Vagina (tissue), 2 donors: ENCODE measurements at regions not wholly inside any gene's neighbourhood (a gene's known extent, or its start where the extent isn't known, plus 50 kb on each side); places are given as distances from the start of the nearest gene placed in this dataset.

Source experiments
- DNase-seq, 2 donors: peaks; one replicate each; pipeline ENCODE4 v3.0.0-alpha.2; 2017; ENCODE audit errors: extremely low spot score in 2 of 2
- H3K27ac ChIP-seq: fragments of 200-600 bp; sonication (generic); one replicate; pipeline ENCODE4 v1.5.1; 2019
- H3K27me3 ChIP-seq: fragments of 200-600 bp; sonication (generic); one replicate; pipeline ENCODE4 v1.5.1; 2019
- H3K36me3 ChIP-seq, 2 donors: fragments of 200-600 bp; sonication (generic); one replicate each; pipeline ENCODE4 v1.5.1; 2017 to 2019
- H3K4me1 ChIP-seq: fragments of 200-600 bp; sonication (generic); one replicate; pipeline ENCODE4 v1.5.1; 2019
- H3K4me3 ChIP-seq, 2 donors: fragments of 200-600 bp; sonication (generic); 1 replicate in 1 of 2; 2 replicates in 1 of 2; pipeline ENCODE4 v1.5.1; 2016 to 2019
- H3K9me3 ChIP-seq: fragments of 200-600 bp; sonication (generic); one replicate; pipeline ENCODE4 v1.5.1; 2019
- POLR2A ChIP-seq, 2 donors: fragments of 450-650 bp; IDR thresholded peaks; one replicate each; pipeline ENCODE4 v1.6.1; 2017; ENCODE audit warnings: antibody characterized with exemption in 2 of 2, mild to moderate bottlenecking in 2 of 2, moderate library complexity in 2 of 2
- POLR2AphosphoS5 ChIP-seq, 2 donors: sonication (generic); formaldehyde crosslinking; IDR thresholded peaks; one replicate each; pipeline ENCODE4 v1.9.0; 2017; ENCODE audit warnings: antibody characterized with exemption in 2 of 2, mild to moderate bottlenecking in 2 of 2, low read depth in 1 of 2; ENCODE audit not compliant: insufficient read depth in 1 of 2
- intact Hi-C: fragments of 100-400 bp; cut with DNase I; formaldehyde crosslinking; loops from one replicate; pipeline ENCODE4 v1.15.1; 2023
- TF ChIP-seq, protein P1 (sequence below), 3 experiments: fragments of 450-650 bp in 2 of 3; fragments of 200-600 bp in 1 of 3; sonication (generic) in 1 of 3; IDR thresholded peaks; one replicate each; pipeline ENCODE4 v1.5.1; 2017 to 2019; ENCODE audit warnings: antibody characterized with exemption in 3 of 3, mild to moderate bottlenecking in 2 of 3, moderate library complexity in 2 of 3

DNA sequence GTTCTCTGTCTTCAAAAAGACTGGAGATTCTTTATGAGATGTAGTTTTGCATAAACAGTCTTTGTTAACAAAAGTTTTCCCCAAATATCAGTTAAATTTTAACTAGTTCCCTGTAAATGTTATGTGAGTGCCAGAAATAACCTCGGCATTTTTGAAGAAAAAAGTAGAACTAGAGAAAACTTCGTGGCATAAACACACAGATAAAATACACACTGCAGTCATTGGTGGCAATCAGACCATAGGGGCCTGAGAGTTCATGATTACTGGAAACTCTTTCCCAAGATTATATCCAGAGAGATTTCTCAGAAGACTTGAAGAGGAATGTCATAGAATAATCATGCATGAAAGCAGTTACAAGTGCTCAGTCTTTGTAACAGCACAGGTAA, 190.0 kb downstream of the MZT1 start:
- TF ChIP-seq, protein P1, sequence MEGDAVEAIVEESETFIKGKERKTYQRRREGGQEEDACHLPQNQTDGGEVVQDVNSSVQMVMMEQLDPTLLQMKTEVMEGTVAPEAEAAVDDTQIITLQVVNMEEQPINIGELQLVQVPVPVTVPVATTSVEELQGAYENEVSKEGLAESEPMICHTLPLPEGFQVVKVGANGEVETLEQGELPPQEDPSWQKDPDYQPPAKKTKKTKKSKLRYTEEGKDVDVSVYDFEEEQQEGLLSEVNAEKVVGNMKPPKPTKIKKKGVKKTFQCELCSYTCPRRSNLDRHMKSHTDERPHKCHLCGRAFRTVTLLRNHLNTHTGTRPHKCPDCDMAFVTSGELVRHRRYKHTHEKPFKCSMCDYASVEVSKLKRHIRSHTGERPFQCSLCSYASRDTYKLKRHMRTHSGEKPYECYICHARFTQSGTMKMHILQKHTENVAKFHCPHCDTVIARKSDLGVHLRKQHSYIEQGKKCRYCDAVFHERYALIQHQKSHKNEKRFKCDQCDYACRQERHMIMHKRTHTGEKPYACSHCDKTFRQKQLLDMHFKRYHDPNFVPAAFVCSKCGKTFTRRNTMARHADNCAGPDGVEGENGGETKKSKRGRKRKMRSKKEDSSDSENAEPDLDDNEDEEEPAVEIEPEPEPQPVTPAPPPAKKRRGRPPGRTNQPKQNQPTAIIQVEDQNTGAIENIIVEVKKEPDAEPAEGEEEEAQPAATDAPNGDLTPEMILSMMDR (IDR thresholded peaks at IDR 0.05): no peak
- TF ChIP-seq POLR2A (IDR thresholded peaks at IDR 0.05) (no peak), POLR2AphosphoS5 (IDR thresholded peaks at IDR 0.05; ENCODE audit: insufficient read depth in 1 of 2, low read depth in 1 of 2) (no peak)
- Histone ChIP-seq H3K4me1 (no peaks in the 10 kb centered on the region), H3K9me3 (no peaks in the 10 kb centered on the region), H3K4me3 (peak overlapping the region in 1 of 2 donors; percentile 13), H3K27ac (no peak overlapping the region), H3K27me3 (no peaks in the 10 kb centered on the region), H3K36me3 (no peaks in the 10 kb centered on the region)
- intact Hi-C loops: no loop called here
- no peak for DNase-seq

DNA sequence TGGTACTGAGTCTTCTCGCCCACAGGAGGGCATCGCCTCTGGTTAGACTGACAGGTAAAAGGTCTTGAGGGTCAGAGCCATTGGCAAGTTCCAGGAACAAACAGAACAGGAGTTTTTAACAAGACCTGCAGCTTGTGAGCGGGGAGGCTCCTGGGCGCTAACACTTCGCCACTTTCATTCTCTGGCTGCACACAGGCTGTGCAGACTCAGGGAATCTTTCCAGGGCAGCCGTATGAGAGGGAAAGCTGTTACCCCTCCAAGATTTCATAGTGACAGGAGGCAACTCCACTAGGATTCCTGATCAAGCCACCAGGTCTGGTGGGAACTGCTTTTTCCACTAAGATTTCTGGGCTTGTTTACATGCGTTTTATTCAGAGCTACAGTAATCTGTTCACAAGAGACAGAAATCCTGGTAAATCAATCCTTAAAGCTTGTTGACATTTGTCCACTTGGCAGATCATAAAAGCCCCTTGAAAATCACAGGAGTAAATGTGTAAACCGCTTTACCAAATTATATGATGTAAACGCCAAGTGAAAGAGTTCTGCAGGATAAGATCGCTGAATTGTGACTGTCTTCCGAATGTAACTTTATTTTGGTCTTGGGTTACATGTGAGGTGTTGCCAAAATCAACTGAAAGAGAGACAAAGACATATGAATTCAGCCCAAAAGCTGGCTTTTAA, 190.6 kb downstream of the MZT1 start:
- intact Hi-C loops: no loop called here
- no peaks in the 10 kb centered on the region for H3K9me3 ChIP-seq
- no peak overlapping the region for H3K27ac ChIP-seq
- no peak for TF ChIP-seq POLR2AphosphoS5 (IDR thresholded peaks at IDR 0.05; ENCODE audit: insufficient read depth in 1 of 2, low read depth in 1 of 2)
- TF ChIP-seq POLR2A (IDR thresholded peaks at IDR 0.05): no peak
- TF ChIP-seq, protein P1 (IDR thresholded peaks at IDR 0.05): no peak
- no peaks in the 10 kb centered on the region for H3K4me1 ChIP-seq
- H3K4me3 ChIP-seq: peak overlapping the region in 1 of 2 donors; percentile 13
- no peak for DNase-seq
- H3K27me3 ChIP-seq: no peaks in the 10 kb centered on the region
- H3K36me3 ChIP-seq: no peaks in the 10 kb centered on the region

DNA sequence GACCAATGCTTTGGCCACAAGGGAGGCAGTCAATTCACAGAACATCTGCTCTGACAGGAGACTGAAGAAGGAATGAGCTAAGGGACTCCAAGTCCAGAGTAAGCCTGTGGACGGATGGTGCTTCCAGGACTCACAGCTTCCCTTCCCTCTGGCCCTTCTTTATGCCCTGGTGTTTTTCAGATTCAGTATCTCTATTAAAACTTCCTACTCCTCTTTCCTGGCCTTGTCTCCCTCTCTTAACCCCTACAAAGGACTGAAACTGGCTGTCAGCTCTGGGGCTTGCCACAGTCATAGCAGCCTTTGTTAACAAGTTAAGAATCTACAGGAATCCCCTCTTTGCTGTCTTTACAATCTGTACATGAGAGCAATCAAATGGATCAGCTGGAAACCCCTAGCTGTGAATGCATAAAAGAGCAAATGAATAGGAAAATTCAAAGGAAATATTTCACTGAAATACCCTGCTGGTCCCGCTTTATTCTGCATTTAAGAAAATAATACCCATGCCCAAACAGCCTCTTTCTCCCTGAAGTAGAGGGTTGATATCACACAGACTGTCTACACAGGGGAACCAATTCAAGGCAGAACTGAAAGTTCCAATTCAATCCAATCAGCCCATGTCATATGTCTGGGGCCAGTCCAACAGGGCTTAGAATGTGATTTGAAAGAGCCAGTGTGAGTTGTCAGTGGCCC, 192.3 kb downstream of the MZT1 start:
- H3K36me3 ChIP-seq: no peaks in the 10 kb centered on the region
- intact Hi-C loops: no loop called here
- H3K27me3 ChIP-seq: no peaks in the 10 kb centered on the region
- H3K27ac ChIP-seq: no peak overlapping the region
- H3K9me3 ChIP-seq: no peaks in the 10 kb centered on the region
- TF ChIP-seq POLR2AphosphoS5 (IDR thresholded peaks at IDR 0.05; ENCODE audit: insufficient read depth in 1 of 2, low read depth in 1 of 2) (no peak), POLR2A (IDR thresholded peaks at IDR 0.05) (no peak)
- TF ChIP-seq, protein P1 (IDR thresholded peaks at IDR 0.05): no peak
- no peak overlapping the region for H3K4me3 ChIP-seq
- no peaks in the 10 kb centered on the region for H3K4me1 ChIP-seq
- no peak for DNase-seq

DNA sequence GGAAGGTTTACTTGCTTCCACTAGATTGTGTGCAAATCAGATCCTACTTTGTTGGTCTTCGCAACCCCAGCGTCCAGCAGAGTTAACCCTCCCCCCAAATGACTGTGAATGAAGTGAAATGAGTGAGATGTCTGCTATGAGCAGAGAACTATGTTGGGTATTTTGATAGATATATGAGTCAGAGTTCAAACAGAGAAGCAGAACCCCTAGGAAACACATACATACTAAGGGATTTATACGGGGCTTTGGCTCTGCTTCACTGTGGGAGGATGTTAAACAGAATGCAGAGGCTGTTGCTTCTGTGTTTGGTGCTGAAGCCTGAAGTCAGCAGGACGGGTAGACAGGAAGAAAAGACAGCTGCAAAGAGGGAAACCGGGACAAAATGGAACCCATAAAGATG, 197.0 kb downstream of the MZT1 start:
- DNase-seq: no peak
- intact Hi-C loops: no loop called here
- Histone ChIP-seq H3K27ac (no peak overlapping the region), H3K27me3 (no peaks in the 10 kb centered on the region), H3K36me3 (no peaks in the 10 kb centered on the region), H3K9me3 (no peaks in the 10 kb centered on the region), H3K4me1 (no peaks in the 10 kb centered on the region), H3K4me3 (no peak overlapping the region)
- TF ChIP-seq POLR2AphosphoS5 (IDR thresholded peaks at IDR 0.05; ENCODE audit: insufficient read depth in 1 of 2, low read depth in 1 of 2) (no peak), POLR2A (IDR thresholded peaks at IDR 0.05) (no peak)
- TF ChIP-seq, protein P1 (IDR thresholded peaks at IDR 0.05): no peak

DNA sequence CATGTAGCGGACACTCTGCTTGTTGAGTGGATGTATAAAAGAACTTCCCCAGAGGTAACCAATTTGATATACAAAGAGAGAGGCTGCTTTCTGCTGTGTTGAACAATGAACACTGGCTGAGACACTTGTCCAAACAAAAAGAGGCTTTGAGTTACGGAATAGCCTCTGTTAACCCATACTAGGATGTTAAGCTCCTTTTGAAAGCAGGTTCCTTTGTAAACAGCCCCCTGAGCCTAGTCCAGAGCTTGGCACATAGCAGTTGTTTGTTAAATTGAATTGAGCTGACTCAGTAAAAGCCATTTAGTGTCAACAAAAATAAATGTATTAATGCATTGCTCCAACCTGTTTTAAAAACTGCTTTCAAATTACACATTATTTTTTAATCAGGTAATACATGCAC, 200.1 kb downstream of the MZT1 start:
- no peaks in the 10 kb centered on the region for H3K9me3 ChIP-seq
- no peaks in the 10 kb centered on the region for H3K4me1 ChIP-seq
- intact Hi-C loops: no loop called here
- no peaks in the 10 kb centered on the region for H3K27me3 ChIP-seq
- H3K36me3 ChIP-seq: no peaks in the 10 kb centered on the region
- no peak for DNase-seq
- no peak overlapping the region for H3K27ac ChIP-seq
- TF ChIP-seq POLR2AphosphoS5 (IDR thresholded peaks at IDR 0.05; ENCODE audit: insufficient read depth in 1 of 2, low read depth in 1 of 2) (no peak), POLR2A (IDR thresholded peaks at IDR 0.05) (no peak)
- TF ChIP-seq, protein P1 (IDR thresholded peaks at IDR 0.05): no peak
- no peak overlapping the region for H3K4me3 ChIP-seq
